ENCODE measurements at regions not wholly inside any gene's neighbourhood (a gene's known extent, or its start where the extent isn't known, plus 50 kb on each side); places are given as distances from the start of the nearest gene placed in this dataset.

GRCh38 chr4:41839916-41840854 is 91.7 kb upstream of the PHOX2B start:
- TF ChIP-seq EMX1 (CRISPR knock-in tag; IDR thresholded peaks at IDR 0.05) = no peak
- no peak for TF ChIP-seq AR (CRISPR knock-in tag; IDR thresholded peaks at IDR 0.05)
- no peak for TF ChIP-seq TP53 (CRISPR knock-in tag; IDR thresholded peaks at IDR 0.05)
- no peak for TF ChIP-seq NR2C2 (CRISPR knock-in tag; IDR thresholded peaks at IDR 0.05)
- TF ChIP-seq FOXP1 (CRISPR knock-in tag; IDR thresholded peaks at IDR 0.05; ENCODE audit: borderline replicate concordance) = no peak
- no peak for TF ChIP-seq FOXJ3 (CRISPR knock-in tag; IDR thresholded peaks at IDR 0.05; ENCODE audit: borderline replicate concordance)
- TF ChIP-seq SP1 (CRISPR knock-in tag; conservative IDR thresholded peaks at IDR 0.05) = no peak
- TF ChIP-seq TEAD4 (CRISPR knock-in tag; IDR thresholded peaks at IDR 0.05) = no peak
- TF ChIP-seq E2F5 (CRISPR knock-in tag; IDR thresholded peaks at IDR 0.05) = no peak
- TF ChIP-seq OVOL2 (CRISPR knock-in tag; IDR thresholded peaks at IDR 0.05; ENCODE audit: borderline replicate concordance) = no peak
- TF ChIP-seq ZNF532 (CRISPR knock-in tag; IDR thresholded peaks at IDR 0.05; ENCODE audit: borderline replicate concordance) = no peak
- no peak for TF ChIP-seq GRHL2 (CRISPR knock-in tag; IDR thresholded peaks at IDR 0.05; ENCODE audit: insufficient replicate concordance, severe bottlenecking)
- TF ChIP-seq JUN (CRISPR knock-in tag; IDR thresholded peaks at IDR 0.05) = no peak
- no peak for TF ChIP-seq ZBTB43 (CRISPR knock-in tag; IDR thresholded peaks at IDR 0.05)
- no peak for TF ChIP-seq ZNF396 (CRISPR knock-in tag; IDR thresholded peaks at IDR 0.05; ENCODE audit: borderline replicate concordance)
- no peak for TF ChIP-seq FOXK1 (CRISPR knock-in tag; IDR thresholded peaks at IDR 0.05)
- no peak for TF ChIP-seq ZNF121 (CRISPR knock-in tag; IDR thresholded peaks at IDR 0.05)
- peaks cover 6% of the 10 kb centered on the region for H3K9me3 Mint-ChIP-seq
- no peaks in the 10 kb centered on the region for H3K36me3 Mint-ChIP-seq
- no peaks in the 10 kb centered on the region for H3K4me1 Mint-ChIP-seq
- ChIA-PET CTCF (no interaction called here), POLR2A (no interaction called here)
- H3K27me3 Mint-ChIP-seq (ENCODE audit: low read depth) = no peaks in the 10 kb centered on the region; the same call in none of the 2 replicates
- no peak overlapping the region for H3K4me3 Mint-ChIP-seq
- H3K27ac Mint-ChIP-seq = no peak overlapping the region
- DNase-seq (ENCODE audit: low spot score) = no peak
- no peak for ATAC-seq
